Stimulated activated CD4-positive, alpha-beta T cell treated with anti-CD3 and anti-CD28 coated beads, Interleukin-15, amount 100 ng/mL, for 24 hours (primary cell): ENCODE measurements at regions not wholly inside any gene's neighbourhood (a gene's known extent, or its start where the extent isn't known, plus 50 kb on each side); places are given as distances from the start of the nearest gene placed in this dataset.
"Not testable (repeated sequence)": the region's sequence is repeated elsewhere in the genome, so short reads cannot be mapped to it uniquely, and the experiment has no call there.

ENCODE experiments used
- DNase-seq: peaks from one replicate; pipeline ENCODE4 v3.0.0-alpha.2; 2020

DNA sequence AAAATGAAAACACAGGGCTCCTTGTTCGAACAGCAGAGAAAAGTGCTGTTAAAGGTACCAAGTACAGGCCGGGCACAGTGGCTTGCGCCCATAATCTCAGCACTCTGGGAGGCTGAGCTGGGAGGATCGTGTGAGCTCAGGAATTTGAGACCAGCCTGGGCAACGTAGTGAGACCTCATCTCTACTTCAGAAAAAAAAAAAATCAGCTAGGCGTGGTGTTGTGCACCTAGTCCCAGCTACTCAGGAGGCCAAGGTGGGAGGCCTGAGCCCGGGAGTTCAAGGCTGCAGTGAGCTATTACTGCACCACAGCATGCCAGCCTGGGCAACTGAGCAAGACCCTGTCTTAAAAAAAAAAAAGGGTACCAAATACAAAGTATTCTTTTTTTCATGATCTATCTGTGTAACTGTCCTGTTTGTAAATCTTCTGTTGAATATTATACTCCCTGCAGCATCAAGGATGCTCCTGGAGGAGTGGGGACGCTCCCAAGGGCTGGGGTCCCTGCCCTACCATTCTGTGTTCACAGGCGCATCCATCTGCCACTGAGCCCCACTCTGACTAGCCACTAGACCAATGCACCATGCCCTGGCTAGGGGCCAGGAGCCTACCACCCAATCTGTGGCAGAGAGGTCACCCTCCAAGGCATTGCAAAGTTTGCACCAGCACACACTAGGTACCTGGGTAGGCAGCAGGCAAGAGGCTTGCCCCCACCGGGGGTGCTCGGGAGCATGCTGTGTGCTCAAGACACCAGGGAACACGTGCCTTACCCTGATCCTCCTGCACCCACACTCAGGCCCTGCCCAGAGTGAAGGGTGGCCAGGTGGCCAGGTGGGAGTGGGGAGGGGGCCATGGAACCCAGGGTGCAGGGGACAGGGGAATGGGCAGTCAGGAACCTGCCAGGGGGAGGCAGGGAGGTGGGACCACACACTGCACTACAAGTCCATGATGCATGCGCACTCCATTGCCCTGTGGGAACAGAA is 67.3 kb upstream of the KMT2C start:
- no peak for DNase-seq

DNA sequence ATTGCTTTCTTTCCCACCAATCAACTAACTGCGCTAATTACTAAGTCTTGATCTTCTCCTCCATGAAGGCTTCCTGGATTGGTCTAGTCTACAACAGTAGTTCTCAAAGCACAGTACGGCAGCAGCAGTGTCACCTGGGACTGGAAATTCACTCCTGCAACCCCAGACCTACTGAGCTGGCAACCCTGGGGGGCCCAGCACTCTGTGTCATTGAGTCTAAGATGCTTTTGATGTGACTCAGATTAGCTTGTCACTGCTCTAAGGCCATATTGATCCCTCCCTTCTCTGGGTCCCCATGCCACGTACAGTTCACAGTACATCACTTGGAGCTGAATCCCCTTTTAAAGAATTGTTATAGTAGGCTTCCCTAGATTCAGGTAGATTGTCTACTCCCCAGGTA is 65.7 kb upstream of the KMT2C start:
- DNase-seq, result no peak

DNA sequence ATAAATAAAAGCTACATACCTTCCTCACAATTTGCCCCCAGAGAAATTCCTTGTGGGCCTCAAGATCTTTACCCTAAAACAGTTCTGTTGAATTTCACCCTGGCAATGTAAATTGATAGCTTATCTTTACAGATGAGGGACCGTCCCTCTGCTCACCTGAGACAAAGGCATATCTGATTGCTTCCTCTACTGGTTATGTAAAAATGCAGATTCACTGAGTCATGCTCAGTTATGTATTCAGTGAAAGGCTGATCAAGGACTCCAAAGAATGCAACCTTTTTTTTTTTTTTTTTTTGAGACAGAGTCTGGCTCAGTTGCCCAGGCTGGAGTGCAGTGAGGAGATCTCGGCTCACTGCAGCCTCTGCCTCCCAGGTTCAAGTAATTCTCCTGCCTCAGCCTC is 64.2 kb upstream of the KMT2C start:
- not testable (repeated sequence) for DNase-seq

DNA sequence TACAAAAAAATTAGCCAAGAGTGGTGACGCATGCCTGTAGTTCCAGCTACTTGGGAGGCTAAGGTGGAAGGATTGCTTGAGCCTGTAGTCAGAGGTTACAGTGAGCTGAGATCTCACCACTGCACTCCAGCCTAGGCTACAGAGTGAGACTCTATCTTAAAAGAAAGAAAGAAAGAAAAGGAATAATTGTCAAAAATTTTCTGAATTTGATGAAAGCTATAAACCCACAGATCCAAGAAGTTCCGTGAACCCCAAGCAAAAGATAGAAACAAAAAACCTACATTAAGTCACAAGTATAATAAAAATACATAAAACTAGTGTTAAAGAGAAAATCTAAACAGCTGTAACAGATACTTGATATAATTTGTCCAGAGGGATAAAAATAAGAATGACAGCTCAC is 60.1 kb upstream of the KMT2C start:
- no peak for DNase-seq

DNA sequence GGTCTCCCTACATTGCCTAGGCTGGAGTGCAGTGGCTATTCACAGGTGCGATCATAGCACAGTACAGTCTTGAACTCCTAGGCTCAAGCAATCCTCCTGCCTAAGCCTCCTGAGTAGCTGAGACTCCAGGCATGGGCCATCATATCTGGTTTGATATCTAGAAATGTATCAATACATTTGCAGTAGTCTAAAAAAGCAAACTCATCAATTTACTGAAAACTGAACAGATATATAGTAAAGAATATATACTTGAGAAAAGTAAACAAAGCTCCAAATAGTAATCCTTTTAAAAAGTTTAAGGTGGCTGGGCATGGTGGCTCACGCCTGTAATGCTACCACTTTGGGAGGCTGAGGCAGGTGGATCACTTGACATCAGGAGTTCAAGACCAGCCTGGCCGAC is 57.1 kb upstream of the KMT2C start:
- DNase-seq, result no peak

DNA sequence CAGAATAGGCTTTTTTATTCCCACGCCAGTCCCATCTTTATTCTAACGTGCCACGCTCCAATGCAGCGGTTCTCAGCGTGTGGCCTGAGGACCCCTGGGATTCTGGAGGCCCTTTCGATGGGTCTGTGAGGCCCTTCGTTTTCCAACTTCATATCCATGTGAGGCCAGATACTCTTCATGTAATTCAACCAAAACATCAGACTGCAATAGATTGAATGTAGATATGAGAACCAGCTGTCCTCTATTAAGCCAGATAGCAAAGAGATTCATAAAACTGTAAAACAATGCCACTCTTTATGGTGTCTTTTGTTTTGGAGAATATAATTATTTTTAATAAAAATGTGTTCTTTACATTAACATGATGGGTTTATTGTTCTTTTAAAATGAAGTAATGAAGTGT is 53.2 kb upstream of the KMT2C start:
- no peak for DNase-seq

DNA sequence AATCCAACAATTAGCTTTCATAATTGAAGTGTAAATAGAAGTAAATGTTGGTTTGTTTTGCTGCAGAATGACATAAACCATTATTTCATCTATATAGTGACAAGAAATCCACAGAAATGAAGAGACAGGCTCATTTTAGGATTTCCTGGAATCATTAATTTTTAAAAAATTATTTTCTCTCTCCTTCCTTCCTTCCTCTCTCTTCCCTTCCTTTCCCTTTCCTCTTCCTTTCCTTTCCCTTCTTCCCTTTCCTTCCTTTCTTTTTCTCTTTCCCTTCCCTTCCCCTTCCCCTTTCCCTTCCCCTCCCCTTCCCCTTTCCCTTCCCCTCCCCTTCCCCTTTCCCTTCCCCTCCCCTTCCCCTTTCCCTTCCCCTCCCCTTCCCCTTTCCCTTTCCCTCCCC is 51.2 kb upstream of the KMT2C start:
- DNase-seq, result no peak

DNA sequence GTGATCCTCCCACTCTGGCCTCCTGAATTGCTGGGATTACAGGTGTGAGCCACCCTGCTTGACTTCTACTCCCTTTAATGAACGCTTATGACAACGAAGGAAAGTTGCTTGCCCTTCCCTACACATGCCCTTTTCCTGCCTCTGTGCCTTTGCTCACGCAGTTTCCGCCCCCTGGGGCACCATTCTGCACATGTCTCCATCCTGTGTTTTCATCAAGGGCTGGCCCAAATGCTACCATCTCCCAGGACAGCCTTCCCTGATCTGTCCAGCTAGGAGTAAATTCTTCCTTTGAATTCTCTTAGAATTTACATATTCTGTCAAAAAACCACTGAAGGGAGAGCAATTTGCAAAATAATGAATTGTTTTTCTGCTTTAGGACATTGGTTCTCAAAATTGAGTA is 50.0 kb upstream of the KMT2C start:
- no peak for DNase-seq
